ENCODE measurements at regions not wholly inside any gene's neighbourhood (a gene's known extent, or its start where the extent isn't known, plus 50 kb on each side); places are given as distances from the start of the nearest gene placed in this dataset.

- peak; percentile 11 for DNase-seq
Observed at GRCh38 chr2:128439791-128440665, 121.4 kb upstream of the HS6ST1 start.

- peak; percentile 13 for DNase-seq
Observed at GRCh38 chr2:128440666-128441340, 122.1 kb upstream of the HS6ST1 start.

GRCh38 chr2:128441341-128442052 lies 122.8 kb upstream of the HS6ST1 start:
- peak; percentile 20 for DNase-seq

GRCh38 chr2:128442053-128442751 lies 123.5 kb upstream of the HS6ST1 start:
- peak; percentile 3 for DNase-seq

GRCh38 chr2:128442891-128443302 lies 124.2 kb upstream of the HS6ST1 start:
- peak; percentile 16 for DNase-seq

GRCh38 chr2:128444121-128444771 lies 125.6 kb upstream of the HS6ST1 start:
- peak; percentile 19 for DNase-seq

GRCh38 chr2:128444816-128445522 lies 126.3 kb upstream of the HS6ST1 start:
- DNase-seq = peak; percentile 5

- peak; percentile 1 for DNase-seq
Observed at GRCh38 chr2:128445523-128445900, 126.8 kb upstream of the HS6ST1 start.

GRCh38 chr2:128446049-128446873 lies 127.6 kb upstream of the HS6ST1 start:
- peak; percentile 11 for DNase-seq

GRCh38 chr2:128446874-128447537 lies 128.3 kb upstream of the HS6ST1 start:
- peak; percentile 12 for DNase-seq

- DNase-seq = no peak
Observed at GRCh38 chr2:128447538-128447995, 128.9 kb upstream of the HS6ST1 start.

- peak; percentile 16 for DNase-seq
Observed at GRCh38 chr2:128448331-128449225, 129.9 kb upstream of the HS6ST1 start.

GRCh38 chr2:128449226-128450061 lies 130.8 kb upstream of the HS6ST1 start:
- peak; percentile 11 for DNase-seq

GRCh38 chr2:128450211-128451024 lies 131.8 kb upstream of the HS6ST1 start:
- peak; percentile 9 for DNase-seq

GRCh38 chr2:128451084-128452023 lies 132.7 kb upstream of the HS6ST1 start:
- DNase-seq = peak; percentile 12

- DNase-seq = no peak
Observed at GRCh38 chr2:128452024-128452411, 133.3 kb upstream of the HS6ST1 start.

Data from stimulated activated CD8-positive, alpha-beta memory T cell treated with anti-CD3 and anti-CD28 coated beads, Interleukin-4, amount 100 ng/mL, for 48 hours (primary cell).